GM19351 (cell line): ENCODE measurements at regions not wholly inside any gene's neighbourhood (a gene's known extent, or its start where the extent isn't known, plus 50 kb on each side); places are given as distances from the start of the nearest gene placed in this dataset.
"Not testable (repeated sequence)": the region's sequence is repeated elsewhere in the genome, so short reads cannot be mapped to it uniquely, and the experiment has no call there.

ENCODE experiments used
- ATAC-seq: cut with Tn5 transposase; IDR thresholded peaks from one replicate; pipeline ENCODE4 v1.9.1; 2021; ENCODE audit warnings: mild to moderate bottlenecking, moderate library complexity; ENCODE audit not compliant: unreplicated experiment

DNA sequence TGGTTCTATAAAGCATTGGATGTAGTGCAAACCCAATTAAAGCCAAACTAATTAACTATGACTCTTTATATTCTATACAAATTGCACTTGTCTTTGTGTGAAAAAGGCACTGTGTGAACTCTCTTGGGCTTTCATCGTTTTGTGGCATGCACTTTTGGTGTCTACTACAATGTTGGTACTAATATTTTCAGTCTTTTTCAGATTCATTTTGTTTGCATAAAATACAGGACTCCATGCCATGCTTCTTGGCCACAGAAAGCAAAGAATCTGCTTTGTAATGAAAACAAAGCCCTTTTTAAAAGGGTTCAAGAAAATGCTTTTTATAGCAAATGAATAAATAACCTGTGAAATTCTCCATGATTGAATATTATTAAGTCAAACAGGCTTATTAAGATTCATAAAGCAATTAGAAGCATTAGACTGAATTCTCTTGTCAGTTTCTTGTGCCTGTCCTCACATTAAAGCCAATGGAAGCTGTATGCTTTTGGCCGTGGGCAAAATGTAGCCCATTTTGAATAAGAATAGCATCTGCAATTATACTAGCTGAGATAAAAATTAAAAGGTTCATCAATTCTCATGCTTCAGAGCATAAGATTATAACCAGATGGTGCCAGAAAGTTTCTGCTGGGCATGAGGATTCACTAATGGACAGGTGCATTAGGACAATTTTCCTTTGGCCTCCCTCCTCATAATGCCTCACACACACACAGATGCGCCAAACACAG is 1665.2 kb downstream of the SUCLG1 start:
- no peak for ATAC-seq

- no peak for ATAC-seq
Observed at GRCh38 chr2:82792316-82792715, 1666.8 kb downstream of the SUCLG1 start.

DNA sequence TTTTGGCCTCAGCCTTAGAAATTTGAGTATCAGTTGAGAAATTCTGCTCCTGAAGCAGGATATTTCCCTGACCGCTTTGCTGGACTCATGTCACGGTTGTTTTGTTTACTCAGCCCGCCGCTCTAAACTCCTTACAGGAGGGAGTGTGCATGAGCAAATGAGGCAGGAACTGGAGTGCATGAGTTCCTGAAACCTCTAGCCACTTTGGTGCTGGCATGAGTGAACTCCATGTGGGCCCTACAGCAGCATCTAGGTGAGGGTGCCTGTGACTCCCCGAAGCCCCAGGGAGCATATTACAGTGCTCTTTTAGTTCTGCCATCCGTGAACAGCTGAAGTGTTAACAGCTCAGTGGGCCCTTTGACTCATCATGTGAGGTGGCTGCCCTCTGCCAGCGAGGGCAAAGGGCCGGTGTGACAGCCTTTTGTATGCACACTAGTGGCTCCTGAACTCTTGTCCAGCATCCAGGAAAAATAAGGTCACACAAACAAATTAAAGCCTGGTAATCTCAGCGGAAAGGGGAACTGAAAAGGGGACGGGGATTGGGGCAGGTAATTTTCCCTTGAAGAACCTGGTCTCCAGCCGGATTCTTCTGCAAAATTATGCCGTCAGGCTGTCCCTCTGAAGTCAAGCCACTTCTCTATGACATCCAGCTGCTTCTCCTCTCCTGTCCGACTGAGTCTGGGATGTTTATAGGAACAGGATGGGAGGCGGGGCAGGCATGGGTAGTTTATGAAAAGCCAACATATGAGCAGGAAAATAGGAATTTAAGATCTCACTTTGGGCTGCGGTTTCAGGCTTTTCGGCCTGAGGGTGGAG is 1668.7 kb downstream of the SUCLG1 start:
- ATAC-seq: no peak

DNA sequence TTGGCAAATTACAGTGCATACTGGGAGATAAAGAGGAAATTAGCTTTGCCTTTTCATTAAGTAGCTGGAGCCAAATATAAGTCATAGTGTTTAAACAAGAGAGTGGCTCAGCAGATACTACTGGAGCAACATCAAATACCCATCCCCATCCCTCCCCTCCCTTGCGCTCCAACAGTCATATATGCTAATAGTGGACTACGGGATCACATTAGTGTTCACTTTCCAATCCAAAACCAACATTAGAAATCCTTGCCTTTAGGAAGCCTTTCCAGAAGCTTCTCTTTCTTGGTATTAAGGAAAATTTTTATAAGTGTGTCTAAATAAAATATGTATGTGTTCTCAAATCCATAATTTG is 1669.3 kb downstream of the SUCLG1 start:
- no peak for ATAC-seq

DNA sequence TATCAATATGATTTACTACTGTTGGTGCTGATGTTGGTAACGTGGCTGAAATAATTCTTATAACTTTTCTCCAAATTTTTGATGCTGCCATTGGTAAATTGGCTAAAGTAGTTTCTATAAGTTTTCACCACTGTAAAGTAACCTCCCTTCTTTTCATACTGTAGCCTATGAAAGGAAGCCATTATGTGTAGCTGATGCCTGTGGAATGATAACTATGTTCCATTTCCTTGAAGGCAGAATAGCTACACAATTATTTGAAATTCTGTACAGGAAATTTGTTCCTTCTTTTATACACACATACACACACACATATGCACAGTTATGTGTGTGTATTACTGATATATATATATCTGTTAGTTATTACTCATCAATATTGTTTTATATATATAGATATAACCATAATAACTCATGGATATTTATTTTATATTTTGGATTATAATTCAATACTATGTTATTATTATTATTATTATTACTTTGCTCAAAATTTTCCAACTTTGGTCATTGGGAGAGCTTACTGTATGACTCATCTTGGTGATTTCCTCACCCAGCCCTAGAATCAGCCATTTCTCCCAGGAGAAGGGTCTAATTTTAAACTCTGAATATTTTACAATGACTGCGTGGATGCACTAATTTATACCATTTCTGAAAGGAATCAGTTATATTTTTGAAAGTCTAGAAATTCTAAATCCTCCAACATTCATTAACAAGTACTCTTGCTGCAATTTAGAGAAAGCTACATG is 1677.7 kb downstream of the SUCLG1 start:
- ATAC-seq: no peak

- ATAC-seq: no peak
Observed at GRCh38 chr2:82780050-82780449, 1679.0 kb downstream of the SUCLG1 start.

DNA sequence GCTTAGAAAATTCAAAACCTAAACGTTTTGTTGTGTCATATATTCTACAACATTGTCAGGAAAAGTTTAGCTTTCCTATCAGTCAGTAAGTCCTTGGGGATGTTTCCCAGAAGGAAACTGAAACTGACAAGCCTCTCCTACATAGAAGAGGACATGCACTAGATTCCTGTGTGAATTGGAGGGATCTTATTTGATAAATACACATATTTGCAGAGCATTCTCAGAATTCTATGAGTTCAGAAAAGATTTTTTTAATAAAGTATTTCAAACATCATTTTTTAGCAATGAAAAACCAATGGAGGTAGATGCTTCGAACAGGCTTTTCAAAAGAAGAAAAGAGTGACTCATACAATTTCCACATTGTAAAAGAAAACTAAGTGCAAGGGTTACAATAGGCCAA is 1706.7 kb downstream of the SUCLG1 start:
- ATAC-seq: no peak

- no peak for ATAC-seq
Observed at GRCh38 chr2:82748653-82749052, 1710.4 kb downstream of the SUCLG1 start.

DNA sequence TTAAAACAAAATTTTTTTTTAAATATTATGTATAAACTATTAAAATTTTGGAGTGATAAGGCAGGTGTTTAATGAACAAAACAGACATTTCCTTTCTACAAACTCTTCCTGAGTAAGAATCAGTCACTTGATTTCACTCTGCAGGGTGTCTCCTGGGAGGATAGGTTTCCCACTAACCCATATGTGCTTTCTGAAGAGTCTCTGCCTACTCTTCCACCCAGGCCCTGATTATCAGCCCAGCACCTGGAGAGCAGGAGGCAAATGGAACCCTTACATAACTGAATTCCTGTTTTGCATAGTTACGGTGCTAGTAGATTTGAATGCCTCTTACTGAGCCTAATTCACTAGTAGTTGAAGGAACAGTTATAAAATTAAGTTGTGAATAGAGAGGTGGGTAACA is 1718.6 kb downstream of the SUCLG1 start:
- ATAC-seq: no peak

- ATAC-seq: not testable (repeated sequence)
Observed at GRCh38 chr2:82737965-82738364, 1721.1 kb downstream of the SUCLG1 start.

- no peak for ATAC-seq
Observed at GRCh38 chr2:82735336-82735735, 1723.7 kb downstream of the SUCLG1 start.

GRCh38 chr2:82731824-82732223 is 1727.3 kb downstream of the SUCLG1 start:
- ATAC-seq: no peak

- no peak for ATAC-seq
Observed at GRCh38 chr2:82730811-82731210, 1728.3 kb downstream of the SUCLG1 start.

DNA sequence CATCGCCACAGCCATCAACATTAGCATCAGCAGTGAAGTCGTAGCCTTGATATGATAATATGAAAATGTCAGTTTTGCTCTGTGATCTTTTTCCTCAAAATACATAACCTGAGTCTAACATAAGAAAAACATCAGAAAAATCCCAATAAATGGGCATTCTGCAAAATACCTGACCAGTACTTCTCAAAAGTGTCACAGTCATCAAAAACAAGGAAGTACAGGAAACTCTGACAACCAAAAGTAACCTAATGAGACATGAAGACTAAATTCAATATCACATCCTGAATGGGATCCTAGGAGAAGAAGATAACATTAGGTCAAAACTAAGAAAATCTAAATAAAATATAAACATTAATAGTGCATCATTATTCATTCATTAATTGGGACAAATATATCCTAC is 1731.0 kb downstream of the SUCLG1 start:
- ATAC-seq: no peak

DNA sequence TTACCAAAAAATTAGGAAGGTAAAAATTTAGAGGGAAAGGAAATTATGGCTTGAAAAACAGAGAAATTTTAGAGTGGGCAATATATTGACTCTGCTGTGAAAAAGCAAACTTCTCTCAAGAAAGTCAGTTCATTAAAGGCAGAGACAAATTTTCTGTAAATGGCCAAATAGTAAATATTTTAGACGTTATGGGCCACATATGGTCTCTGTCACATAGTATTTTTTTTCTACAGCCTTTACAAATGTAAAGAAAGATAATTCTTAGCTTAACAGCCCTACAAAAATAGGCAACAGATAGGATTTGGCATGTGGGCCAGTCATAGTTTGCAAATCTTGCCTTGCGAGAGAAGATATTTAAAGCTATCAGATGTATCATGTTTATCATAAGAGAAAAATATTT is 1750.4 kb downstream of the SUCLG1 start:
- ATAC-seq: no peak

- no peak for ATAC-seq
Observed at GRCh38 chr2:82697231-82697630, 1761.8 kb downstream of the SUCLG1 start.

DNA sequence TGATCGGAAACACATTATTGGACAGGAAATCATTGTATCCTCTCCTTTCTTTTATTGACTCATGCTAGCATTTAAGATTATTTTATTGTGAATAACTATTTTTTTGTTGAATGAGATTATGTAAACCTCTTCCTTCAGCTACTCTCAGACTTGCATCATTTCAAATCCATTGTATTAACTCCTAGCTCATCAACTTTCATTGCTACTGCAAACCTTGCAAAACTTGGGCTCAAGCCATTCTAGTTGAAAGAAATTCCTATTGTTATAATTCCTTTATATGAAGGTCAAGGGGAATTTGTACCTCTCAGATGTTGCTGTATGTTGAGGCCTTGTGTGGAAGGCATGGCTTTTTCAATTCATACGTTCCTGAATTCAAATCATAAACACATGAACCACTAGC is 1764.6 kb downstream of the SUCLG1 start:
- no peak for ATAC-seq

GRCh38 chr2:82690757-82691411 is 1768.2 kb downstream of the SUCLG1 start:
- ATAC-seq: no peak

GRCh38 chr2:82675186-82675585 is 1783.9 kb downstream of the SUCLG1 start:
- no peak for ATAC-seq

DNA sequence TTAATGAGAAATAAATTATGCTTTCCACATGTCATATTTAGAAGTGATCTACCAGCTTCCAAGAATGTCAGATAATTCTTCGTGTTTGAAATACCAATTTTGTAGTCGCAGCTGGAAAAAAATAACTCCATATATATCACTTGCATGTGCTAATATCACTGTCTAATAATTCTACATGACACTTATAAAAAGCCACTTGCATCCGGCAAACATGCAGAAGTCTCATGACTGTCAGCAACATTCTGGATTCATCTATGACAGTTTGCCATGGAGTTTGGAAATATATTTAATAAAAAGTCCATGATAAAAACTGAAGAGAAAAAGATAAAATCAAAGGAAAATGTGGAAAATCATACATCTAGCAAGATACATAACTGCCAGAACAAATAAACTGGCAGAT is 1784.4 kb downstream of the SUCLG1 start:
- no peak for ATAC-seq

DNA sequence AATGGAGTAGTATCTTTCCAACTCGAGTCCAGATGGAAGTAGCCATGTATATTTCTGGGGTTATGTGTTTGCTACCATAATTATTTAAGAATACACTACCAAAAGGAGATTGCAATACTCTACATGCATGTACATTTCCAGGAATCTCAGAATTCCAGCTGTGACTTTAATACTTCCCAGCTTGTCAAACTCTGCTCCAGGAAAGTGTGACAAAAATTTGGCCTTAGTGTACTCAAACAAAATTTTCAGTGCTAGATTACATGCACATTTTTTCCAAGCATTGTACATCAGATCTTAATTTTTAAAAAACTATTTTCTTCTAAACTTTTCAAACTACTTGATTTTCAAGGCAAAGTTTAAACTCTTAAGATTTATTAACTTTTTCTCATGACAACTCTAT is 1791.6 kb downstream of the SUCLG1 start:
- ATAC-seq: no peak
